A673 (cell line): ENCODE measurements at regions not wholly inside any gene's neighbourhood (a gene's known extent, or its start where the extent isn't known, plus 50 kb on each side); places are given as distances from the start of the nearest gene placed in this dataset.
"Not testable (repeated sequence)": the region's sequence is repeated elsewhere in the genome, so short reads cannot be mapped to it uniquely, and the experiment has no call there.

Source experiments
- BruUV-seq: library from RNA; stranded (reverse); fragments of 400-500 nt; replicated peaks from 2 replicates; lab custom pipeline; 2021; lab: Mats Ljungman, UMichigan
- CTCF ChIA-PET: fragments of 300-600 bp; sonication (Branson Sonifier 250); formaldehyde crosslinking; loops from one replicate; lab custom pipeline; 2022; ENCODE audit warnings: antibody characterized with exemption; lab: Charles Lee
- POLR2A ChIA-PET: fragments of 300-600 bp; sonication (Branson Sonifier 250); formaldehyde crosslinking; loops from one replicate; lab custom pipeline; 2022; ENCODE audit warnings: antibody characterized with exemption; ENCODE audit not compliant: low non-redundant PET; lab: Charles Lee
- DNase-seq: peaks from one replicate; pipeline ENCODE4 v3.0.0-alpha.2; 2015; ENCODE audit warnings: low spot score
- H3K27ac ChIP-seq: fragments of 200-600 bp; sonication (generic); 2 replicates; pipeline ENCODE4 v1.5.1; 2016; ENCODE audit warnings: mixed run types, low read depth, mild to moderate bottlenecking, mixed read lengths, antibody characterized with exemption, low read length; ENCODE audit not compliant: poor library complexity, severe bottlenecking
- H3K27me3 ChIP-seq: fragments of 200-600 bp; sonication (generic); replicated peaks from 2 replicates; pipeline ENCODE4 v1.6.1; 2017; ENCODE audit warnings: mixed run types, low read depth, mild to moderate bottlenecking, mixed read lengths, antibody characterized with exemption, low read length; ENCODE audit not compliant: insufficient read depth, poor library complexity
- H3K36me3 ChIP-seq: fragments of 200-600 bp; sonication (generic); 2 replicates; pipeline ENCODE4 v1.6.1; 2016; ENCODE audit warnings: mixed run types, mild to moderate bottlenecking, mixed read lengths, antibody characterized with exemption, low read length; ENCODE audit not compliant: insufficient read depth, poor library complexity, severe bottlenecking
- H3K4me1 ChIP-seq: fragments of 200-600 bp; sonication (generic); 2 replicates; pipeline ENCODE4 v1.6.1; 2017; ENCODE audit warnings: mixed run types, mild to moderate bottlenecking, mixed read lengths, antibody characterized with exemption, low read length; ENCODE audit not compliant: insufficient read depth, poor library complexity, severe bottlenecking
- H3K4me3 ChIP-seq: fragments of 200-600 bp; sonication (generic); 2 replicates; pipeline ENCODE4 v1.5.1; 2016; ENCODE audit warnings: low read depth, mixed run types, mild to moderate bottlenecking, mixed read lengths, low read length; ENCODE audit not compliant: poor library complexity, severe bottlenecking
- H3K9me3 ChIP-seq: fragments of 200-600 bp; sonication (generic); 2 replicates; pipeline ENCODE4 v1.6.1; 2016; ENCODE audit warnings: mixed run types, low read depth, mild to moderate bottlenecking, mixed read lengths, antibody characterized with exemption, low read length; ENCODE audit not compliant: poor library complexity, severe bottlenecking
- EZH2 ChIP-seq: fragments of 200-600 bp; sonication (generic); IDR thresholded peaks from 2 replicates; pipeline ENCODE4 v1.6.1; 2017; ENCODE audit warnings: borderline replicate concordance, low read depth, mild to moderate bottlenecking, mixed read lengths, antibody characterized with exemption, low read length; ENCODE audit not compliant: poor library complexity, severe bottlenecking
- intact Hi-C: fragments of 100-400 bp; cut with micrococcal nuclease; formaldehyde crosslinking; loops from one replicate; pipeline ENCODE4 v1.10.0; 2022; ENCODE audit not compliant: unreplicated experiment
- TF ChIP-seq, protein P1 (sequence below): fragments of 300-800, 200-600 bp; sonication (generic); conservative IDR thresholded peaks from 2 replicates; pipeline ENCODE4 v1.5.1; 2017; ENCODE audit warnings: low read depth, mild to moderate bottlenecking, antibody characterized with exemption, low read length, moderate library complexity, mixed read lengths

DNA sequence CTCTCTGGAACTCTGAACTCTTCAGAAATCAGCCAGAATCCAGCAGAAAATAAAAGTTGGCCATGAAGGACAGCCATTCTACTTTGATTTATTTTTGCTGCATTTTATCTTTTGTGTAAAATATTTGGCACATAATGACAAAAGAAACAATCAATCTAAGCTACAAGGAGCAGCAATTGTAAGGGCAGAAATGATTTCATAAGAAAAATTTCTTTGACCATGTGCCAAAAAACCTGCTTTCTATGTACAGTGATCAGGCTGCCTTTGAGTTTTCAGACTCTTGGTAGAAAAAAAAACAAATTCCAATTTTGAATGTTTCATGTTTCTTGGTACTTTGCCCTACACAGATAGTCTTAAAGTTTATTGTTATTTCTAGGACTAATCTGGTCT lies 69.8 kb upstream of the SLC1A3 start:
- H3K4me3 ChIP-seq: no peak overlapping the region
- BruUV-seq: no TSS peak
- POLR2A ChIA-PET: no interaction called here

DNA sequence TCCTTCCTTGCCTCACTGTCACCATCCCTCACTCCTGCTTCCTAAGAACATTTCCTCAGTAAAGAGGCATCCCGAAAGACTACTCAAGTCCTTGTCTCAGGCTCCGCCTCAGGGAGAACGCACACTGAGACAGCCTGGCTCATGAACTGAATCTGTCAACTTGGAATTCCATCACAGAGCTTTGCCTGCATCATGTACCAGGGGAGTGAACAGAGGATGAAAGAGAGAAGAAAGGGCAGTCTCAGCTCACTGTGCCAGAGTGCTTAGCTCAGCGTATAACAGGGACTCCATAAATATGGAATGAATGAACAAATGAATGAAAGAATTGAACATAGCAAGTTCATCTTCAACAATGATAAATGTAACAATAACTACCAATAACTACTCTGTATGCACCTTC lies 68.7 kb upstream of the SLC1A3 start:
- Histone ChIP-seq H3K36me3 (no peaks in the 10 kb centered on the region), H3K9me3 (no peaks in the 10 kb centered on the region), H3K27ac (no peak overlapping the region), H3K4me1 (no peaks in the 10 kb centered on the region), H3K4me3 (no peak overlapping the region), H3K27me3 (no peaks in the 10 kb centered on the region)
- ChIA-PET POLR2A (no interaction called here), CTCF (no interaction called here)
- no TSS peak for BruUV-seq
- DNase-seq: no peak
- TF ChIP-seq EZH2: no peak
- TF ChIP-seq, protein P1, sequence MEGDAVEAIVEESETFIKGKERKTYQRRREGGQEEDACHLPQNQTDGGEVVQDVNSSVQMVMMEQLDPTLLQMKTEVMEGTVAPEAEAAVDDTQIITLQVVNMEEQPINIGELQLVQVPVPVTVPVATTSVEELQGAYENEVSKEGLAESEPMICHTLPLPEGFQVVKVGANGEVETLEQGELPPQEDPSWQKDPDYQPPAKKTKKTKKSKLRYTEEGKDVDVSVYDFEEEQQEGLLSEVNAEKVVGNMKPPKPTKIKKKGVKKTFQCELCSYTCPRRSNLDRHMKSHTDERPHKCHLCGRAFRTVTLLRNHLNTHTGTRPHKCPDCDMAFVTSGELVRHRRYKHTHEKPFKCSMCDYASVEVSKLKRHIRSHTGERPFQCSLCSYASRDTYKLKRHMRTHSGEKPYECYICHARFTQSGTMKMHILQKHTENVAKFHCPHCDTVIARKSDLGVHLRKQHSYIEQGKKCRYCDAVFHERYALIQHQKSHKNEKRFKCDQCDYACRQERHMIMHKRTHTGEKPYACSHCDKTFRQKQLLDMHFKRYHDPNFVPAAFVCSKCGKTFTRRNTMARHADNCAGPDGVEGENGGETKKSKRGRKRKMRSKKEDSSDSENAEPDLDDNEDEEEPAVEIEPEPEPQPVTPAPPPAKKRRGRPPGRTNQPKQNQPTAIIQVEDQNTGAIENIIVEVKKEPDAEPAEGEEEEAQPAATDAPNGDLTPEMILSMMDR: no peak
- intact Hi-C loops: no loop called here

More for the DNA sequence above, 69.8 kb upstream of the SLC1A3 start:
- intact Hi-C loops: no loop called here
- DNase-seq: no peak
- H3K27me3 ChIP-seq: no peaks in the 10 kb centered on the region
- no peak overlapping the region for H3K27ac ChIP-seq
- TF ChIP-seq, protein P1: no peak
- no peak for TF ChIP-seq EZH2
- H3K4me1 ChIP-seq: no peaks in the 10 kb centered on the region
- CTCF ChIA-PET: no interaction called here
- no peaks in the 10 kb centered on the region for H3K36me3 ChIP-seq
- H3K9me3 ChIP-seq: no peaks in the 10 kb centered on the region

DNA sequence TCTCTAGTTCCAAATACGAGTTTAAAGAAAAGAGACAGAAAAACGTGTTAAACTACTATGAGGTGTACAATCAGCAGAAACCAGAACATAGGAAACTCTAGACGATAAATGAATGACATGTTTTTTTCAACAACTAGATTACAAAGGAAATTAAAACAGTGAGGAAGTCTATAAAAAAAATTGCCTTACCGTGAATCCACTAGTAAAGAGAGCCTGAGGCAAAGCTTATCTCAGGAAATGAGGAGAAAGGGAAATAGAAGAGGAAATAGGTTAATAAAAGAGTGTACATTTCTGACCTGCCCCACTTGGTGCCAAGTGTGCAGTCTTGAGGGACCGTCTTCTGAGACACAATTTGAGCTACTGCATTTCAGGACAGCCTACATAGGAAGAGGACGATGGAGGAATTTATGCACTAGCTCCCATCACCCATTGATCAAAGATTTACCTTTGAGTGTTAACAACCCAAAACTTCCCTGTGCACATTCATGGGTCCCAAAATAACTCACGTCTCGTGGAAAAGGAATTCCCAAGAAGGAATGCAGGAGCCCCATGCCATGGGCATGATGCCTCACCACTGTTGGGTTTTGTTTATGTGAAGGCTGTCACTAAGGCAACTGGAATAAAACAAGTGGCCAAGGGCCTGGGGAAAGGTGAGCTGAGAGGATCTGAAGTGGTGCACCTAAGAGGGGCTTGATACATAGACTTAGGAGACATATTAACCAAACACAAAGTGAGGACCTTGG lies 53.6 kb upstream of the SLC1A3 start:
- peak; percentile 67 for DNase-seq
- Histone ChIP-seq H3K27me3 (no peaks in the 10 kb centered on the region), H3K4me3 (no peak overlapping the region), H3K4me1 (no peaks in the 10 kb centered on the region), H3K36me3 (no peaks in the 10 kb centered on the region), H3K9me3 (no peaks in the 10 kb centered on the region), H3K27ac (no peak overlapping the region)
- no TSS peak for BruUV-seq
- TF ChIP-seq, protein P1: no peak
- no peak for TF ChIP-seq EZH2
- ChIA-PET CTCF (no interaction called here), POLR2A (no interaction called here)
- intact Hi-C loops: no loop called here

DNA sequence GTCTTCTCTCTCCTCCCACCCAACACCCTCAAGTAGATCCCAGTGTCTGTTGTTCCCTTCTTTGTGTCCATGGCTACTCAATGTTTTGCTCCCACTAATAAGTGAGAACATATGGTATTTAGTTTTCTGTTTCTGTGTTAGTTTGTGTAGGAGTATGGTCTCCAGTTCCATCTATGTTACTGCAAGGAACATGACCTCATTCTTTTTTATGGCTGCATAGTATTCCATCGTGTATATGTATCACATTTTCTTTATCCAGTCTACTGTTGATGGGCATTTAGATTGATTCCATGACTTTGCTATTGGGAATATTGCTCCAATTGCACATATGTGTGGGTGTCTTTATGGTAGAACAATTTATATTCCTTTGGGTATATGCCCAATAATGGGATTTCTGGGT lies 51.4 kb upstream of the SLC1A3 start:
- H3K27ac ChIP-seq, H3K36me3 ChIP-seq, BruUV-seq, H3K9me3 ChIP-seq, intact Hi-C loops, CTCF ChIA-PET, H3K4me3 ChIP-seq, DNase-seq, H3K27me3 ChIP-seq, POLR2A ChIA-PET, H3K4me1 ChIP-seq: not testable (repeated sequence)
